Gastrocnemius medialis (tissue), 4 donors: ENCODE measurements at regions not wholly inside any gene's neighbourhood (a gene's known extent, or its start where the extent isn't known, plus 50 kb on each side); places are given as distances from the start of the nearest gene placed in this dataset.

Experiments used
- ATAC-seq, 2 donors: fragments of 150-250 bp; one replicate each; pipeline ENCODE4 v1.9.1; 2016
- DNase-seq, 2 donors: peaks; one replicate each; pipeline ENCODE4 v3.0.0-alpha.2; 2019
- H3K27ac ChIP-seq, 4 donors: fragments of 200-600 bp; sonication (generic); 1 replicate in 1 of 4; 2 replicates in 3 of 4; pipeline ENCODE4 v1.5.1; 2016 to 2018; ENCODE audit warnings: mild to moderate bottlenecking in 2 of 4, moderate library complexity in 1 of 4
- H3K27me3 ChIP-seq, 3 donors: fragments of 200-600 bp; sonication (generic) in 2 of 3; 1 replicate in 1 of 3; 2 replicates in 2 of 3; pipeline versions ENCODE4 v1.5.1 to v1.6.0; 2016 to 2019; ENCODE audit warnings: mild to moderate bottlenecking in 1 of 3, moderate library complexity in 1 of 3
- H3K36me3 ChIP-seq, 2 donors: fragments of 200-600 bp; sonication (generic) in 1 of 2; one replicate each; pipeline ENCODE4 v1.5.1; 2017 to 2018
- H3K4me1 ChIP-seq, 2 donors: fragments of 200-600 bp; sonication (generic) in 1 of 2; one replicate each; pipeline ENCODE4 v1.5.1; 2016 to 2017; ENCODE audit warnings: mild to moderate bottlenecking in 2 of 2
- H3K4me3 ChIP-seq, 4 donors: fragments of 200-600 bp; sonication (generic) in 3 of 4; 1 replicate in 1 of 4; 2 replicates in 3 of 4; pipeline ENCODE4 v1.5.1; 2016 to 2019; ENCODE audit warnings: mild to moderate bottlenecking in 2 of 4
- H3K9me3 ChIP-seq, 3 donors: fragments of 200-600 bp; sonication (generic) in 2 of 3; 1 replicate in 1 of 3; 2 replicates in 2 of 3; pipeline ENCODE4 v1.5.1; 2016 to 2019
- CTCF ChIP-seq, 5 experiments: fragments of 450-650 bp in 3 of 5; fragments of 200-600 bp in 2 of 5; sonication (generic) in 2 of 5; IDR thresholded peaks in 4 of 5; conservative IDR thresholded peaks in 1 of 5; 1 replicate in 4 of 5; 2 replicates in 1 of 5; pipeline ENCODE4 v1.5.1; 2016 to 2019; ENCODE audit warnings: antibody characterized with exemption in 5 of 5, mild to moderate bottlenecking in 3 of 5, moderate library complexity in 3 of 5
- POLR2A ChIP-seq, 2 donors: fragments of 450-650 bp; IDR thresholded peaks; one replicate each; pipeline ENCODE4 v1.6.1; 2017; ENCODE audit warnings: antibody characterized with exemption in 2 of 2, mild to moderate bottlenecking in 2 of 2, moderate library complexity in 2 of 2
- in situ Hi-C, 4 donors: fragments of 200-750 bp; cut with MboI; loops; one replicate each; pipeline versions ENCODE4 v1.15.0 to v1.8.0; 2017; ENCODE audit warnings: low sequenced_read_pairs in 4 of 4
- intact Hi-C: fragments of 100-400 bp; cut with DNase I; formaldehyde crosslinking; loops from one replicate; pipeline ENCODE4 v1.15.1; 2023; ENCODE audit warnings: low total_unique reads

GRCh38 chr10:129168660-129169059 lies 298.4 kb upstream of the MGMT start:
- intact Hi-C loops (no loop called here), in situ Hi-C loops (no loop called here)
- Histone ChIP-seq H3K9me3 (no peaks in the 10 kb centered on the region), H3K27me3 (no peaks in the 10 kb centered on the region), H3K4me1 (no peaks in the 10 kb centered on the region), H3K36me3 (no peaks in the 10 kb centered on the region), H3K27ac (no peak overlapping the region), H3K4me3 (no peak overlapping the region)
- DNase-seq (no peak), ATAC-seq (no peak)
- TF ChIP-seq CTCF (IDR thresholded peaks at IDR 0.05 in 4 of 5, conservative IDR thresholded peaks at IDR 0.05 in 1 of 5), result no peak
- TF ChIP-seq POLR2A (IDR thresholded peaks at IDR 0.05), result no peak

GRCh38 chr10:129169115-129169514 lies 297.9 kb upstream of the MGMT start:
- no peak for TF ChIP-seq CTCF (IDR thresholded peaks at IDR 0.05 in 4 of 5, conservative IDR thresholded peaks at IDR 0.05 in 1 of 5)
- TF ChIP-seq POLR2A (IDR thresholded peaks at IDR 0.05), result no peak
- Histone ChIP-seq H3K36me3 (no peaks in the 10 kb centered on the region), H3K4me3 (no peak overlapping the region), H3K4me1 (no peaks in the 10 kb centered on the region), H3K27me3 (no peaks in the 10 kb centered on the region), H3K9me3 (no peaks in the 10 kb centered on the region), H3K27ac (no peak overlapping the region)
- DNase-seq, result no peak
- in situ Hi-C loops (no loop called here), intact Hi-C loops (no loop called here)
- no peak for ATAC-seq

GRCh38 chr10:129170812-129171211 lies 296.2 kb upstream of the MGMT start:
- H3K9me3 ChIP-seq, result no peaks in the 10 kb centered on the region
- ATAC-seq (no peak), DNase-seq (no peak)
- H3K27ac ChIP-seq, result no peak overlapping the region
- in situ Hi-C loops, result no loop called here
- intact Hi-C loops, result no loop called here
- H3K27me3 ChIP-seq, result no peaks in the 10 kb centered on the region
- no peak overlapping the region for H3K4me3 ChIP-seq
- H3K4me1 ChIP-seq, result peaks cover 0 to 8% of the 10 kb centered on the region in 2 donors
- no peaks in the 10 kb centered on the region for H3K36me3 ChIP-seq
- TF ChIP-seq CTCF (IDR thresholded peaks at IDR 0.05 in 4 of 5, conservative IDR thresholded peaks at IDR 0.05 in 1 of 5) (no peak), POLR2A (IDR thresholded peaks at IDR 0.05) (no peak)

- ATAC-seq, result no peak
- no peak overlapping the region for H3K27ac ChIP-seq
These were observed 295.2 kb upstream of the MGMT start for GRCh38 chr10:129171812-129172211.

More at GRCh38 chr10:129171812-129172211, 295.2 kb upstream of the MGMT start:
- H3K9me3 ChIP-seq, result no peaks in the 10 kb centered on the region
- H3K27me3 ChIP-seq, result no peaks in the 10 kb centered on the region
- no peak for TF ChIP-seq POLR2A (IDR thresholded peaks at IDR 0.05)
- TF ChIP-seq CTCF (IDR thresholded peaks at IDR 0.05 in 4 of 5, conservative IDR thresholded peaks at IDR 0.05 in 1 of 5), result no peak
- peaks cover 0 to 8% of the 10 kb centered on the region in 2 donors for H3K4me1 ChIP-seq
- DNase-seq, result no peak
- in situ Hi-C loops, result no loop called here
- H3K36me3 ChIP-seq, result no peaks in the 10 kb centered on the region
- intact Hi-C loops, result no loop called here
- H3K4me3 ChIP-seq, result no peak overlapping the region
